Transverse colon (tissue), 4 donors: ENCODE measurements at regions not wholly inside any gene's neighbourhood (a gene's known extent, or its start where the extent isn't known, plus 50 kb on each side); places are given as distances from the start of the nearest gene placed in this dataset.

Experiments
- POLR2A ChIP-seq: fragments of 450-650 bp; IDR thresholded peaks from one replicate; pipeline ENCODE4 v1.6.1; 2016; ENCODE audit warnings: antibody characterized with exemption, mild to moderate bottlenecking, moderate library complexity
- POLR2AphosphoS5 ChIP-seq, 3 donors: sonication (generic); formaldehyde crosslinking; IDR thresholded peaks; one replicate each; pipeline ENCODE4 v1.6.1; 2016; ENCODE audit warnings: antibody characterized with exemption in 3 of 3
- TF ChIP-seq, protein P1 (sequence below), 5 experiments: fragments of 200-600 bp in 3 of 5; fragments of 450-650 bp in 2 of 5; sonication (generic) in 3 of 5; IDR thresholded peaks; 1 replicate in 2 of 5; 2 replicates in 3 of 5; pipeline ENCODE4 v1.5.1; 2016 to 2017; ENCODE audit warnings: antibody characterized with exemption in 5 of 5, inconsistent platforms in 3 of 5, mild to moderate bottlenecking in 2 of 5, moderate library complexity in 1 of 5

DNA sequence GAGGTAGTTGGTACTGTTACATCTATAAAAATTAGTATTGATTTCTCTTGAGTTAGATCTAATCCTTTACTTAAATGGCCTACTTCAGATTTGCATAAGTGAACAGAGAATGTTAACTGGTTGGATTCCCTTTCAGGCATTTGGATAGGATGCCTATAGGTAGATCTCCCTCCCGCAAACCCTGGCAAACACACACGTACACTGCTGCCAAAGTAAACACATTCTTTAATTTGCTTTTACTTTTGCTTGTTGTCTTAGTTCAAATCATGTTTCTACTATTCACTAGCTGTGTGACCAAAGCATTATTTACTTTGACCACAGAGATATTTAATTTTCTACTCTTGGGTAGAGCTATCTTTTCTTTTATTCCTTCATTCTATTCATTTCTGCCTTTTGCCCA is 936.1 kb upstream of the FBXO33 start:
- TF ChIP-seq, protein P1, sequence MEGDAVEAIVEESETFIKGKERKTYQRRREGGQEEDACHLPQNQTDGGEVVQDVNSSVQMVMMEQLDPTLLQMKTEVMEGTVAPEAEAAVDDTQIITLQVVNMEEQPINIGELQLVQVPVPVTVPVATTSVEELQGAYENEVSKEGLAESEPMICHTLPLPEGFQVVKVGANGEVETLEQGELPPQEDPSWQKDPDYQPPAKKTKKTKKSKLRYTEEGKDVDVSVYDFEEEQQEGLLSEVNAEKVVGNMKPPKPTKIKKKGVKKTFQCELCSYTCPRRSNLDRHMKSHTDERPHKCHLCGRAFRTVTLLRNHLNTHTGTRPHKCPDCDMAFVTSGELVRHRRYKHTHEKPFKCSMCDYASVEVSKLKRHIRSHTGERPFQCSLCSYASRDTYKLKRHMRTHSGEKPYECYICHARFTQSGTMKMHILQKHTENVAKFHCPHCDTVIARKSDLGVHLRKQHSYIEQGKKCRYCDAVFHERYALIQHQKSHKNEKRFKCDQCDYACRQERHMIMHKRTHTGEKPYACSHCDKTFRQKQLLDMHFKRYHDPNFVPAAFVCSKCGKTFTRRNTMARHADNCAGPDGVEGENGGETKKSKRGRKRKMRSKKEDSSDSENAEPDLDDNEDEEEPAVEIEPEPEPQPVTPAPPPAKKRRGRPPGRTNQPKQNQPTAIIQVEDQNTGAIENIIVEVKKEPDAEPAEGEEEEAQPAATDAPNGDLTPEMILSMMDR (IDR thresholded peaks at IDR 0.05) = no peak
- no peak for TF ChIP-seq POLR2A
- TF ChIP-seq POLR2AphosphoS5 (IDR thresholded peaks at IDR 0.05) = no peak
